NT2/D1 (cell line): ENCODE measurements at regions not wholly inside any gene's neighbourhood (a gene's known extent, or its start where the extent isn't known, plus 50 kb on each side); places are given as distances from the start of the nearest gene placed in this dataset.
"Not testable (repeated sequence)": the region's sequence is repeated elsewhere in the genome, so short reads cannot be mapped to it uniquely, and the experiment has no call there.

Experiments used
- DNase-seq: peaks from one replicate; pipeline ENCODE4 v3.0.0-alpha.2; 2011; ENCODE audit warnings: low read depth, low spot score
- H3K27me3 ChIP-seq: 2 replicates; pipeline ENCODE4 v1.6.0; 2011; ENCODE audit warnings: mild to moderate bottlenecking; ENCODE audit not compliant: insufficient read length, insufficient read depth
- H3K36me3 ChIP-seq: 2 replicates; pipeline ENCODE4 v1.6.1; 2011; ENCODE audit warnings: mild to moderate bottlenecking, low read length, mixed read lengths; ENCODE audit not compliant: insufficient read depth, insufficient read length
- H3K4me1 ChIP-seq: 2 replicates; pipeline ENCODE4 v1.5.1; 2011; ENCODE audit not compliant: insufficient read depth, insufficient read length
- H3K4me3 ChIP-seq: 2 replicates; pipeline ENCODE4 v1.5.1; 2011; ENCODE audit warnings: low read depth; ENCODE audit not compliant: insufficient read length
- H3K9ac ChIP-seq: 2 replicates; pipeline ENCODE4 v1.6.0; 2011; ENCODE audit warnings: low read depth; ENCODE audit not compliant: insufficient read length
- H3K9me3 ChIP-seq: 2 replicates; pipeline ENCODE4 v1.5.1; 2011; ENCODE audit warnings: mild to moderate bottlenecking, low read length; ENCODE audit not compliant: insufficient read depth
- SUZ12 ChIP-seq: IDR thresholded peaks from 2 replicates; pipeline ENCODE4 v1.6.1; 2011; ENCODE audit not compliant: insufficient read length, insufficient read depth; ENCODE audit errors: extremely low read depth
- YY1 ChIP-seq: IDR thresholded peaks from 2 replicates; pipeline ENCODE4 v1.6.1; 2011; ENCODE audit not compliant: insufficient read length, insufficient read depth
- ZNF274 ChIP-seq: IDR thresholded peaks from 2 replicates; pipeline ENCODE4 v1.6.1; 2011; ENCODE audit warnings: mild to moderate bottlenecking, low read depth, low read length

- no peak for TF ChIP-seq ZNF274
- TF ChIP-seq YY1, result no peak
- TF ChIP-seq SUZ12, result no peak
- H3K9ac ChIP-seq, result no peak overlapping the region
- H3K4me1 ChIP-seq, result no peaks in the 10 kb centered on the region
- H3K9me3 ChIP-seq, result no peaks in the 10 kb centered on the region
- H3K4me3 ChIP-seq, result no peak overlapping the region
- H3K36me3 ChIP-seq, result no peaks in the 10 kb centered on the region
- DNase-seq, result no peak
- no peaks in the 10 kb centered on the region for H3K27me3 ChIP-seq
Observed at GRCh38 chr2:36163520-36164254, 191.9 kb upstream of the CRIM1 start.

- H3K27me3 ChIP-seq, H3K9me3 ChIP-seq, DNase-seq, H3K9ac ChIP-seq, H3K36me3 ChIP-seq, H3K4me3 ChIP-seq, H3K4me1 ChIP-seq: not testable (repeated sequence)
Observed at GRCh38 chr2:36157093-36157492, 198.5 kb upstream of the CRIM1 start.

GRCh38 chr2:36147670-36148390, 207.7 kb upstream of the CRIM1 start:
- no peak for DNase-seq
- Histone ChIP-seq H3K27me3 (no peaks in the 10 kb centered on the region), H3K4me1 (no peaks in the 10 kb centered on the region), H3K36me3 (no peaks in the 10 kb centered on the region), H3K4me3 (no peak overlapping the region), H3K9ac (no peak overlapping the region), H3K9me3 (no peaks in the 10 kb centered on the region)
- TF ChIP-seq SUZ12, result no peak
- TF ChIP-seq ZNF274, result no peak
- TF ChIP-seq YY1, result no peak

GRCh38 chr2:36146765-36147164, 208.8 kb upstream of the CRIM1 start:
- no peak overlapping the region for H3K9ac ChIP-seq
- no peaks in the 10 kb centered on the region for H3K9me3 ChIP-seq
- no peak for DNase-seq
- no peaks in the 10 kb centered on the region for H3K36me3 ChIP-seq
- H3K27me3 ChIP-seq, result no peaks in the 10 kb centered on the region
- H3K4me3 ChIP-seq, result no peak overlapping the region
- no peaks in the 10 kb centered on the region for H3K4me1 ChIP-seq
- TF ChIP-seq ZNF274 (no peak), YY1 (no peak), SUZ12 (no peak)

GRCh38 chr2:36140391-36140790, 215.2 kb upstream of the CRIM1 start:
- Histone ChIP-seq H3K9me3 (no peaks in the 10 kb centered on the region), H3K9ac (no peak overlapping the region), H3K4me3 (no peak overlapping the region), H3K36me3 (no peaks in the 10 kb centered on the region), H3K27me3 (no peaks in the 10 kb centered on the region), H3K4me1 (no peaks in the 10 kb centered on the region)
- DNase-seq, result no peak
- TF ChIP-seq ZNF274 (no peak), YY1 (no peak), SUZ12 (no peak)

GRCh38 chr2:36137612-36138011, 218.0 kb upstream of the CRIM1 start:
- Histone ChIP-seq H3K4me3 (no peak overlapping the region), H3K4me1 (no peaks in the 10 kb centered on the region), H3K36me3 (no peaks in the 10 kb centered on the region), H3K27me3 (no peaks in the 10 kb centered on the region), H3K9ac (no peak overlapping the region), H3K9me3 (no peaks in the 10 kb centered on the region)
- no peak for DNase-seq
- TF ChIP-seq YY1, result no peak
- TF ChIP-seq SUZ12, result no peak
- TF ChIP-seq ZNF274, result no peak

- Histone ChIP-seq H3K4me3 (no peak overlapping the region), H3K36me3 (no peaks in the 10 kb centered on the region), H3K4me1 (no peaks in the 10 kb centered on the region), H3K9ac (no peak overlapping the region), H3K9me3 (no peaks in the 10 kb centered on the region), H3K27me3 (no peaks in the 10 kb centered on the region)
- TF ChIP-seq SUZ12 (no peak), YY1 (no peak), ZNF274 (no peak)
- no peak for DNase-seq
Observed at GRCh38 chr2:36134281-36134680, 221.3 kb upstream of the CRIM1 start.
